H1 (cell line): ENCODE measurements at regions not wholly inside any gene's neighbourhood (a gene's known extent, or its start where the extent isn't known, plus 50 kb on each side); places are given as distances from the start of the nearest gene placed in this dataset.

Experiments used
- EP300 ChIP-seq, 2 experiments: IDR thresholded peaks; 1 replicate in 1 of 2; 2 replicates in 1 of 2; pipeline ENCODE4 v1.6.1; 2011 to 2012; ENCODE audit warnings: low read depth in 2 of 2, low read length in 2 of 2, mild to moderate bottlenecking in 2 of 2, borderline replicate concordance in 1 of 2, inconsistent platforms in 1 of 2, moderate library complexity in 1 of 2
- GABPA ChIP-seq: IDR thresholded peaks from 2 replicates; pipeline ENCODE4 v1.6.1; 2011; ENCODE audit warnings: mild to moderate bottlenecking, low read length, moderate library complexity, borderline replicate concordance; ENCODE audit not compliant: insufficient read depth
- POLR2AphosphoS5 ChIP-seq: IDR thresholded peaks from 2 replicates; pipeline ENCODE4 v1.6.1; 2011; ENCODE audit warnings: low read depth, low read length
- RBBP5 ChIP-seq: IDR thresholded peaks from 2 replicates; pipeline ENCODE4 v1.7.1; 2012; ENCODE audit warnings: low read depth, mild to moderate bottlenecking, inconsistent platforms, low read length, moderate library complexity, borderline replicate concordance
- TAF1 ChIP-seq: IDR thresholded peaks from 2 replicates; pipeline ENCODE4 v1.6.1; 2011; ENCODE audit warnings: mild to moderate bottlenecking, low read depth, low read length
- TCF12 ChIP-seq: IDR thresholded peaks from 2 replicates; pipeline ENCODE4 v1.6.1; 2011; ENCODE audit warnings: low read depth, mild to moderate bottlenecking, low read length
- TF ChIP-seq, protein P1 (sequence below), 3 experiments: IDR thresholded peaks; 1 replicate in 2 of 3; 2 replicates in 1 of 3; pipeline versions ENCODE4 v1.5.1 to v1.6.1; 2011; ENCODE audit warnings: low read length in 3 of 3, mild to moderate bottlenecking in 3 of 3, inconsistent platforms in 2 of 3, low read depth in 1 of 3, moderate library complexity in 1 of 3; ENCODE audit not compliant: insufficient read depth in 1 of 3; ENCODE audit errors: control extremely low read depth in 1 of 3

DNA sequence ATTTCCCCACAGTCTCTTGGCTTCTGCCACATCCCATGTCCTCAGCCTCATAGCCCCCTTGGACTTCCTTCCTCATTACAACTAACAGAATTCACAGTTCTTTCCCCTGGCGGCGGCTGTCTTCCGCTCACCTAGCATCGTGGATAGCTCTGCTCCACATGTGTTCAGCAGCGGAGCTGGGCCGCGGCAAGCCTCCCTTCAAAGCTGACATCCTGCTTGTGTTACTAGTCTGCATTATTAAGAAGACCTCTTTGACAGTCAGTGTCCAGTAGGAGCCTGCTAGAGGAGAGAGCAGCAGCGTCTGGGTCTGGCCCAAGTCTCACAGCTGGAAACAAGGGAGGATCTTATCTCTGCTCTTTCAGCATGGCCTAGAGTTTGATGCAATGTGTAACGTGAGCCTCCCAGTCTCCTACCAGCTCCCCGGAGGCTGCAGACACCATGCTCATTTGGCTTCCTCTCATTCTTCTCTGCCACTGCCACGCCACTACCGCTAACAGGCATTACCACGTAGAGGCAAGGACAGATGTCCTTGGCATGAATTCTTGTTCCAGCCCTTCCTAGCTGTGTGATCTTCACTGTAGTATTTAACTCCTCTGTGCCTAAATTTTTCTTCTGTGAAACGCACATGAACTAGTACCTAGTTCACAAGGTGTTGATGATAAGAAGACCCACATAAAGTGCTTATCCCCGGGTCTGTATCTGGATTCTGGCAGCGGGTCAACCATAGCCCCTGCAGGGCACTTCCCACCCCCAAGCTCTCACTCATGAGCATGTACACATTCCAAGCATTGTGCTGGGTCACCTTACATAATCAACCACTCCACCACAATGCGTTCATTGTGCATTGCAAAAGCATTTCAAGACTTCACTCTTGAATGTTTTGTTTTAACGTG, 107.1 kb upstream of the BACH2 start:
- TF ChIP-seq GABPA: no peak
- TF ChIP-seq TAF1: no peak
- TF ChIP-seq EP300 (IDR thresholded peaks at IDR 0.05; ENCODE audit: borderline replicate concordance in 1 of 2, low read depth in 2 of 2, low read length in 2 of 2): no peak
- TF ChIP-seq, protein P1, sequence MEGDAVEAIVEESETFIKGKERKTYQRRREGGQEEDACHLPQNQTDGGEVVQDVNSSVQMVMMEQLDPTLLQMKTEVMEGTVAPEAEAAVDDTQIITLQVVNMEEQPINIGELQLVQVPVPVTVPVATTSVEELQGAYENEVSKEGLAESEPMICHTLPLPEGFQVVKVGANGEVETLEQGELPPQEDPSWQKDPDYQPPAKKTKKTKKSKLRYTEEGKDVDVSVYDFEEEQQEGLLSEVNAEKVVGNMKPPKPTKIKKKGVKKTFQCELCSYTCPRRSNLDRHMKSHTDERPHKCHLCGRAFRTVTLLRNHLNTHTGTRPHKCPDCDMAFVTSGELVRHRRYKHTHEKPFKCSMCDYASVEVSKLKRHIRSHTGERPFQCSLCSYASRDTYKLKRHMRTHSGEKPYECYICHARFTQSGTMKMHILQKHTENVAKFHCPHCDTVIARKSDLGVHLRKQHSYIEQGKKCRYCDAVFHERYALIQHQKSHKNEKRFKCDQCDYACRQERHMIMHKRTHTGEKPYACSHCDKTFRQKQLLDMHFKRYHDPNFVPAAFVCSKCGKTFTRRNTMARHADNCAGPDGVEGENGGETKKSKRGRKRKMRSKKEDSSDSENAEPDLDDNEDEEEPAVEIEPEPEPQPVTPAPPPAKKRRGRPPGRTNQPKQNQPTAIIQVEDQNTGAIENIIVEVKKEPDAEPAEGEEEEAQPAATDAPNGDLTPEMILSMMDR (IDR thresholded peaks at IDR 0.05; ENCODE audit: control extremely low read depth in 1 of 3, insufficient read depth in 1 of 3, low read depth in 1 of 3, low read length in 3 of 3): no peak
- no peak for TF ChIP-seq TCF12
- no peak for TF ChIP-seq POLR2AphosphoS5
- no peak for TF ChIP-seq RBBP5
